ENCODE measurements at regions not wholly inside any gene's neighbourhood (a gene's known extent, or its start where the extent isn't known, plus 50 kb on each side); places are given as distances from the start of the nearest gene placed in this dataset.

GRCh38 chr5:121246971-121247370 is 604.7 kb upstream of the FTMT start:
- no peak overlapping the region for H3K4me2 ChIP-seq (ENCODE audit: low read depth, low read length)
- CTCF ChIA-PET (ENCODE audit: low intra/inter-chr PET ratio, low total read pairs), result no interaction called here
- TF ChIP-seq GABPB1 (CRISPR knock-in tag; IDR thresholded peaks at IDR 0.05) (no peak), RORA (CRISPR knock-in tag; IDR thresholded peaks at IDR 0.05) (no peak), ATF7-NPFF (CRISPR knock-in tag; IDR thresholded peaks at IDR 0.05; ENCODE audit: low read depth) (no peak), NFKBIZ (CRISPR knock-in tag; IDR thresholded peaks at IDR 0.05) (no peak), MAFG (CRISPR knock-in tag; IDR thresholded peaks at IDR 0.05) (no peak), DDIT3 (CRISPR knock-in tag; IDR thresholded peaks at IDR 0.05) (no peak), TBX3 (IDR thresholded peaks at IDR 0.05; ENCODE audit: borderline replicate concordance) (no peak), PHF20 (CRISPR knock-in tag; IDR thresholded peaks at IDR 0.05) (no peak), CCDC6 (CRISPR knock-in tag; IDR thresholded peaks at IDR 0.05) (no peak), RFX5 (IDR thresholded peaks at IDR 0.05; ENCODE audit: low read depth, low read length) (no peak)
- TF ChIP-seq, protein P1, sequence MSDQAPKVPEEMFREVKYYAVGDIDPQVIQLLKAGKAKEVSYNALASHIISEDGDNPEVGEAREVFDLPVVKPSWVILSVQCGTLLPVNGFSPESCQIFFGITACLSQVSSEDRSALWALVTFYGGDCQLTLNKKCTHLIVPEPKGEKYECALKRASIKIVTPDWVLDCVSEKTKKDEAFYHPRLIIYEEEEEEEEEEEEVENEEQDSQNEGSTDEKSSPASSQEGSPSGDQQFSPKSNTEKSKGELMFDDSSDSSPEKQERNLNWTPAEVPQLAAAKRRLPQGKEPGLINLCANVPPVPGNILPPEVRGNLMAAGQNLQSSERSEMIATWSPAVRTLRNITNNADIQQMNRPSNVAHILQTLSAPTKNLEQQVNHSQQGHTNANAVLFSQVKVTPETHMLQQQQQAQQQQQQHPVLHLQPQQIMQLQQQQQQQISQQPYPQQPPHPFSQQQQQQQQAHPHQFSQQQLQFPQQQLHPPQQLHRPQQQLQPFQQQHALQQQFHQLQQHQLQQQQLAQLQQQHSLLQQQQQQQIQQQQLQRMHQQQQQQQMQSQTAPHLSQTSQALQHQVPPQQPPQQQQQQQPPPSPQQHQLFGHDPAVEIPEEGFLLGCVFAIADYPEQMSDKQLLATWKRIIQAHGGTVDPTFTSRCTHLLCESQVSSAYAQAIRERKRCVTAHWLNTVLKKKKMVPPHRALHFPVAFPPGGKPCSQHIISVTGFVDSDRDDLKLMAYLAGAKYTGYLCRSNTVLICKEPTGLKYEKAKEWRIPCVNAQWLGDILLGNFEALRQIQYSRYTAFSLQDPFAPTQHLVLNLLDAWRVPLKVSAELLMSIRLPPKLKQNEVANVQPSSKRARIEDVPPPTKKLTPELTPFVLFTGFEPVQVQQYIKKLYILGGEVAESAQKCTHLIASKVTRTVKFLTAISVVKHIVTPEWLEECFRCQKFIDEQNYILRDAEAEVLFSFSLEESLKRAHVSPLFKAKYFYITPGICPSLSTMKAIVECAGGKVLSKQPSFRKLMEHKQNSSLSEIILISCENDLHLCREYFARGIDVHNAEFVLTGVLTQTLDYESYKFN (CRISPR knock-in tag; conservative IDR thresholded peaks at IDR 0.05), result no peak
- TF ChIP-seq, protein P2, sequence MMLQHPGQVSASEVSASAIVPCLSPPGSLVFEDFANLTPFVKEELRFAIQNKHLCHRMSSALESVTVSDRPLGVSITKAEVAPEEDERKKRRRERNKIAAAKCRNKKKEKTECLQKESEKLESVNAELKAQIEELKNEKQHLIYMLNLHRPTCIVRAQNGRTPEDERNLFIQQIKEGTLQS (CRISPR knock-in tag; IDR thresholded peaks at IDR 0.05), result no peak
- H3K9ac ChIP-seq (ENCODE audit: insufficient read depth, low read depth, low read length), result no peak overlapping the region
- POLR2A ChIA-PET, result no interaction called here
- in situ Hi-C loops (cut with HindIII; ENCODE audit: extremely low pct_ligation_motif_present, low pct_unique_long_range_greater_than_20kb), result no loop called here
- H3K4me1 ChIP-seq (ENCODE audit: insufficient read depth, low read length), result no peaks in the 10 kb centered on the region
- WGBS (ENCODE audit: low lambda C conversion rate), result 0% methylated on average over 3 of the region's 3 CpGs
- no peak overlapping the region for H3K27ac ChIP-seq (ENCODE audit: extremely low read length, insufficient read depth, low read length)
- FAIRE-seq, result no peak
- no TSS peak for BruUV-seq (replicated peaks)
- H3K36me3 ChIP-seq (replicated peaks in 1 of 2; ENCODE audit: control insufficient read depth in 1 of 2, insufficient read depth in 2 of 2, low read length in 2 of 2), result no peaks in the 10 kb centered on the region
- no peaks in the 10 kb centered on the region for H3K9me3 ChIP-seq (ENCODE audit: low read length)
- ATAC-seq, result no peak
- no peak for DNase-seq (ENCODE audit: low spot score)
- no peaks in the 10 kb centered on the region for H4K20me1 ChIP-seq (ENCODE audit: insufficient read depth, low read length)
- H3K4me3 ChIP-seq (replicated peaks in 1 of 3; ENCODE audit: insufficient read depth in 1 of 3, low read depth in 2 of 3, low read length in 3 of 3), result no peak overlapping the region
- intact Hi-C loops (cut with micrococcal nuclease; ENCODE audit: unreplicated experiment), result no loop called here
- H3K79me2 ChIP-seq (ENCODE audit: insufficient read depth, low read length), result no peaks in the 10 kb centered on the region
- H3K27me3 ChIP-seq (ENCODE audit: control insufficient read depth in 1 of 2, insufficient read depth in 2 of 2, low read length in 2 of 2), result no peaks in the 10 kb centered on the region
- H2AFZ ChIP-seq (ENCODE audit: low read length), result no peak overlapping the region
